CD4-positive, alpha-beta T cell treated with Interleukin-17A for 1 hour (primary cell): ENCODE measurements at regions not wholly inside any gene's neighbourhood (a gene's known extent, or its start where the extent isn't known, plus 50 kb on each side); places are given as distances from the start of the nearest gene placed in this dataset.
A peak's percentile ranks its signal among the peaks of the same experiment; 100 is the strongest.

ENCODE experiments used
- DNase-seq: peaks from one replicate; pipeline ENCODE4 v3.0.0-alpha.2; 2020

DNA sequence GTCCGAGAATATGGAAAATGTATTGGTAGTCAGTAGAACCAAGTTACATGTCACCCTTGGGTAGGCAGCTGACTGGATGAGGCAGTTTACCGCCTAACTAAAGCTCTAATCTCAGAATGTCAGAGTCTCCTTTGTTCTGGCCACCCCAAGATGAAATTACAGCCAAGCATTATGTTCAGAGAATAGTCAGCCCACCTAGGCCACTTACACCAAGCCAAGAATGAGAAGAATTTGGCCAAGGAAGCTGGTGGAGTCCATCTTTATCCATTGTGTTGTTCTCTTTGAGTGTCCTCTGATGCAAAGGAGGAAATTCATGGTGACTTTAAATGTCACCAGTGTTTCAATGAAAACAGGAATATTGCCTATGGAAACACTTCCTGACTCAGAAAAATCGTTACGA is 275.1 kb upstream of the MAP3K1 start:
- DNase-seq: no peak

DNA sequence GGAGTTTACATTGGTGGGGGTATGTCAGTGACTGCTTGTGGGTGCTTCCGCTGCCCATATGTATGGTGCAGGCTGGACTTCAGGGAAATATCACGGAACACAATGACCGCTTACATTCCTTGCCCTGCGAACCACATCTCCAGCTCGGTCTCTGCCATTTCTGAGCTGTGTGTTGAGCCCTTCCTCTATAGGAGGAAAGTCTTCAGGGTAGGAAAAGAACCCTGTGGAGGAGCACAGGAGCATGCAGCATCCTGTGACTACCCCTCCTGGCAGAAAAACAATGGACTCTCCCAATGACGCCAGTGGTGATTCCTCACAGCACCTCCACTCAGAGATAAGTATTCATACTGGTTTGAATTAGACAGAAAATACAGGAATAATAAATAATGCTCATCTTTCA is 276.8 kb upstream of the MAP3K1 start:
- DNase-seq: no peak

GRCh38 chr5:56535347-56535746 is 280.0 kb upstream of the MAP3K1 start:
- DNase-seq: no peak

DNA sequence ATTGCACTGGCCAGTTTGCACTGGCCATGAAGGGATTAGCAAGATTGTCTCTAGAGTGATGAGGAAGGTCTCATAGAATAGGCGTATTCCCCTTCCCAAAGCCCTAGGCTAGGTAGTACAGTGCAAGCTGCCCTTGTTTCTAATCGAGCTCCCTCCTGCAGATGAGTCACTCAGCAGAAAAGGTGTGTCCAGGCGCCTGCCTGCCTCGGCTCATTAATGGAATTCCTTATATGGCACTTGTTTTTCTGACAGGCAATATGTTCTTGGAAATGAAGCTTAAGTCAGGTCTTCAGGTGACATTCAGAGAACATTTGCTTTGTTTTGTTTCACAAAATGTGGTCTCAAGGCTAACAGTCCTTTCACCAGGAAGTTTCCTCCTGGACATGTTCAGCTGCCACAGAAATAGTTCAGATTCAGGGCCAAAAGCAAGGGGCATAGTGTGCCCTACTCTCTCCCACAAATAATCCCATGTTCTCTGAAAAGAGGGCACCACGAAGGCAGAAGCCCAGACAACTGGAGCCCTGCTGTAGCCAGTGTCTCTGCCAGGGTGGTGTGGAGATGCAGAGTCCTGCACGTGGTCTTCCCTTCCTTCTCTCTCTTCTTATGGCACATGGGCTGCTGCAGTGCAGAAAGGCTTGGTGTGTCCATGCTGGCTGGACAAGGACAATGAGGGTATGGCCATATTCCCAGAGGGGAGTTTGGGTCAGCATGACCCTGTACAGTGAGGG is 281.1 kb upstream of the MAP3K1 start:
- peak; percentile 20 for DNase-seq

- no peak for DNase-seq
Observed at GRCh38 chr5:56532466-56532865, 282.9 kb upstream of the MAP3K1 start.

GRCh38 chr5:56530626-56531138 is 284.7 kb upstream of the MAP3K1 start:
- DNase-seq: no peak

GRCh38 chr5:56529666-56530430 is 285.5 kb upstream of the MAP3K1 start:
- no peak for DNase-seq

- DNase-seq: no peak
Observed at GRCh38 chr5:56527174-56527573, 288.2 kb upstream of the MAP3K1 start.

GRCh38 chr5:56525113-56525512 is 290.2 kb upstream of the MAP3K1 start:
- no peak for DNase-seq

- no peak for DNase-seq
Observed at GRCh38 chr5:56523790-56524575, 290.9 kb upstream of the ANKRD55 start.

- DNase-seq: no peak
Observed at GRCh38 chr5:56522960-56523359, 289.8 kb upstream of the ANKRD55 start.

- DNase-seq: no peak
Observed at GRCh38 chr5:56522169-56522568, 289.0 kb upstream of the ANKRD55 start.

GRCh38 chr5:56520986-56521730 is 288.0 kb upstream of the ANKRD55 start:
- DNase-seq: no peak

DNA sequence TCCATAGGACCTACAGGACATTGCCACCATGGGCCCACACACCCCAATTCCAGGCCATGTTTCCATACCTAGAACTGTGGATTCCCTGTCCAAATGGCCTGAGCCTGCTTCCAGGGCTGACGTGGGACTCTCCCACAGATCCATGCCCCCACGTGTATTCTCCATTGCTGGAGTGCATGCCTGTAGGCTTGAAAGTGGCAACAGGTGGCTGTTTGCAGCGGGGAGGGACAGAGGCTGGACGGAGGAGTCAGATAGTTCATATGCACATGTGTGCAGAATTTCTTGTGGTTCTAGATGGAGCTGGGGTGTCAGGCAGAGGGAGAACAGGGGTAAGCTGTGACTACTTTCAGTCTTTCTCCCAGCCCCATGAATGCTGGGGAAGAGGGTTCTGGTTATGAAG is 285.7 kb upstream of the ANKRD55 start:
- no peak for DNase-seq

GRCh38 chr5:56517011-56517416 is 283.9 kb upstream of the ANKRD55 start:
- DNase-seq: peak; percentile 32

DNA sequence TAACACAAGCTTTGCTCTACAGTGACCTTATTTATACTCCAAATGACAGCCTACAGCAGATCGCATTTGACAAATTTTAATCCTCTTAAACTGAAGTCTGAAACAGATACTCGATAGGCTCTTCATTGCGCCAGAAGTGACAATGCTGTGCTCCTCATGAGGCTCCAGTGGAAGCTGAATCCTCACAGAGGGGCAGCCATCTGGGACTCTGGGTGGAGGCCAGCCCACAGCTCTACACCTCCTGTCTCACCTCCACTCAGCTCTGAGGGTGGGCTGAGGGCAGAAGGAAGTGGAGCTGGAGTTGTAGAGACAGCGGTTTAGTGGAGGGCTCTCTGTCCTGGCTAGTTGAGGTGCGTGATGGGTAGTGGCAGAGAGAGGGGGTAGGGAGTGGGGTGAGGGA is 283.3 kb upstream of the ANKRD55 start:
- no peak for DNase-seq

- DNase-seq: no peak
Observed at GRCh38 chr5:56516035-56516434, 282.9 kb upstream of the ANKRD55 start.

GRCh38 chr5:56515011-56515410 is 281.9 kb upstream of the ANKRD55 start:
- DNase-seq: no peak

- no peak for DNase-seq
Observed at GRCh38 chr5:56514245-56514644, 281.1 kb upstream of the ANKRD55 start.

DNA sequence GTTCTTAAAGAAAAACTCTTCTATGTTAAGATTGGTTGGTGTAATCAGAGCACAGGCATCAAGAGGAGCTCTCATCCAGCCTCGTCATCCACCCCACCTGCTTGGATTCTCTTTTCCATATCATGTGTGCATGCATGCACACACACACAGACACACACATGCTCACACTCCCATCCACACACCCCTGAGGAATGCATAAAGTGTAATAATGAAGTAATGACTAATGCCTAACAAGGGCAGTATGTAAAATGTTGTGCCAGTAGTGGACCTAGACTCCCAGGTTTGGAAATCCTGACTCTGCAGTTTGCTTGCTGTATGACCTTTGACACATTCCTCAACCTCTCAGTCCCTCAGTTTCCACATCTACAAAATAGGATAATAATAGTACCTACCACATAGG is 280.0 kb upstream of the ANKRD55 start:
- DNase-seq: no peak

DNA sequence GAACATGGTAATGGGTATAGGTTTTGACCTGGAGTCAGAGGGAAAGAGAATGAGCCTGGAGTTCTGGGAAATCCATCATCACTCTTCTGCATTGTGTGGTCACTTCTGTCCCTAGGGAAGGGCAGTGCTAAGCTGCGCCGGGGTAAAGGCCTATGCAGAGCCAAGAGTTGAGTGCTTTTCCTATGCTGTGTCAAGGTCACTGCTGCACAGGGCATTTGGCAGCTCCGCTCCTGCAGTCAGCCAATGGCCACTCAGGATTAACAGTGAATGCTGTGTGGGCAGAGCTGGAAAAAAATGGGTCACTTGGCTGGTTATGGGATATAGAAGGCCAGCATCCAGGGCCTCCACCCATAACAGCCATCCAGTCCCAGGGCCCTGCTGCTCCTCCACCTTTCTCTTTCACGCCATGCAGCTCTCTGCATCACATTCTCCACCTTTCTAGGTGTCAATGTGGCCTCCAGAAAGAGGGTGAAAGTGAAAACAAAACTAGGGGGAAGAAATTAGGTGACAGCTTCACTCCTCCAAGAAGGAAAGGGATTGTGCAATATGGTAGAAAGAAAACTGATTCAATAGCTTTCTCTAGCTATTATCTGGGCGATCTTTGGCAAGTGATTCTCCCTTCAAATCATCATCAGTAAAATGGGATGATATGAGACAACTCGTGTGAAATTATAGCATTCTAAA is 279.3 kb upstream of the ANKRD55 start:
- no peak for DNase-seq

DNA sequence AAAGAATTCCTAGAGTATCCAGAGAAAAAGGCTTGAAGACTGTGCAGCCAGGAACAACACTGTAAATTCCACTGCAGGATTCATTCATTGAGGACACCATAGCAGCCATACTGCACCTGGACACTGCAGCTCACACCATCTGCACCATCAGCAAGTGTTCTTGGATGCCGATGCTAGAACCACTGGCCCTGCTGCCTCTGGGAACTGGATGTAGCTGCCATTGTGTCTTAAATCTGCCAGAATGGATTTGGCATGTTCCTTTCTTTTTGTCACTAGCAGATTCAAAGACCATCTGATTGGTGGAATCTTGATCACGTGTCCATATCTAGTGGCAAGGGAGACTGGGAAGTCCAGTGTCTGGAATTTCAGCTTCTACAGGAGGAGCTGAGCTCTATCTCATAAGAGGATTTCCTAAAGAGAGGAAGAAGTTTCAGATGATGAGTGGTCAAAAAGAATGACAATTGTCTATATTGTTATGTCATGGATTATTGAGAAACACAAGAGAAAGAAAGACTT is 278.3 kb upstream of the ANKRD55 start:
- no peak for DNase-seq
